HG02798 (cell line): ENCODE measurements at regions not wholly inside any gene's neighbourhood (a gene's known extent, or its start where the extent isn't known, plus 50 kb on each side); places are given as distances from the start of the nearest gene placed in this dataset.
"Not testable (repeated sequence)": the region's sequence is repeated elsewhere in the genome, so short reads cannot be mapped to it uniquely, and the experiment has no call there.

Experiments used
- ATAC-seq: cut with Tn5 transposase; IDR thresholded peaks from one replicate; pipeline ENCODE4 v1.9.1; 2021; ENCODE audit warnings: mild to moderate bottlenecking; ENCODE audit not compliant: unreplicated experiment, poor library complexity

GRCh38 chr4:73671348-73671747 lies 51.1 kb upstream of the RASSF6 start:
- not testable (repeated sequence) for ATAC-seq

- ATAC-seq: no peak
Measured at GRCh38 chr4:73673286-73673685, 53.0 kb upstream of the RASSF6 start.

DNA sequence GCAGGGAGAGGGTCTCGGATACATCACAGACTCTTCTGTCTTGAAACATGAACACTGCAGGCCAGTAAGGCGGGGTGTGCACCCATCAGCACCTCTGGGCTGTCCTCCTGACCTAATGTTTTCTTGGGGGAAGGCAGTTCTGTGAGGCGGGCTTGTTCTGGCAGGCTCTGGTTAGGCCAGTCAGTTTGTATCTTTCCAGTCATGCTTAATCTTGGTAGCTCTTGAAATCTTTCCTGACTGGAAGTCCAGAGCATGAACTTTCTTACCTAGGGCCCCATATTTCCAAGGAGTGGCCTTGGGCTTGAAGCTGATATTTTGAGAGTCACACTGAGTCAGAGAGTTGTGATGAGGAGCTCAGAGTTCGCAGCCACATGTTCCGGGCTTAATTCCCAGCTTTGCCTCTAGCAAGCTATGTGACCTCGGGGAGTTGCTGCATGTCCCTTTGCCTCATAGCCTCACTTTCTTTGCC lies 54.2 kb upstream of the RASSF6 start:
- ATAC-seq: no peak

DNA sequence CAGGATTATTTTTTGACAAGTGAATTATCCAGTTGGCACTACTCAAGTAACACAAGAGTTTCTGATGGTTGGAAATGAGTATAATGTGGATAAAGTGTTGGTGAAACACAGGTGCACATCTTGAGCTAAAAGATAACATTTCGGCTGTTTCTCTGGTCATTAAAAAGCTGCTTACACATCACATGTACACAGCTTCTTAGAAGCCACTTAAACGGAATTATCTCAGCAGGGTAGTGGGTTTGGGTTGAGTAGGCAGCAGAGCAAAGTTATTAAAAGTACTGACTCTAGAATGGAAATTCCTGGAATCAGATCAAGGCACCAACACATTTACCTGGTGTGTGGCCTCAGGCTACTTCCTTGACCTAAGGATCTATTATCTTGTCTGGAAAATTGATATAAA lies 55.4 kb upstream of the RASSF6 start:
- no peak for ATAC-seq

GRCh38 chr4:73676136-73676535 lies 55.9 kb upstream of the RASSF6 start:
- ATAC-seq: no peak

DNA sequence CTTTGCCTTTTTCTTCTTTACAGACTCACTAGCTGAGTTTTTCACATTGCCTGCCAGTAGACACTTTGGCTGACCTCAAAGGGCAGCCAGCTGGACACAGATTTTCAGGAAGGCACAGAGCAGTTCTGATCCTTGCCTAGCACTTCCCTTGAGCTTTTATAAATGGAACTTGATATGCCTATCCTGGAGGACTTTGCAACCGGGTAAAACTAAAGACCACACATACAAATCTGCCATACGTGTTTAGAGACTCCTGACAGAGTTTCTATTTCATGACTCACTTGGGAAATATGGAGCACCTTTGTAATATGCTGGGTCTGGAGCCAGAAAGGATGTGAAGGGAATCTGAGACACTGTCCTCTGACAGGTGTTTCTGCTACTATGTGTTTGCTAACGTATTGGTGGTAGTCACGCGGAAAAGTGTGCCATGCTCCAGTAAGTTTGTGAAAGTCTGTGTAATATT lies 56.7 kb upstream of the RASSF6 start:
- peak; percentile 68 for ATAC-seq

- ATAC-seq: no peak
Measured at GRCh38 chr4:73679836-73680235, 59.6 kb upstream of the RASSF6 start.

GRCh38 chr4:73681776-73682175 lies 58.6 kb upstream of the CXCL8 start:
- no peak for ATAC-seq

- ATAC-seq: no peak
Measured at GRCh38 chr4:73682508-73682907, 57.9 kb upstream of the CXCL8 start.

DNA sequence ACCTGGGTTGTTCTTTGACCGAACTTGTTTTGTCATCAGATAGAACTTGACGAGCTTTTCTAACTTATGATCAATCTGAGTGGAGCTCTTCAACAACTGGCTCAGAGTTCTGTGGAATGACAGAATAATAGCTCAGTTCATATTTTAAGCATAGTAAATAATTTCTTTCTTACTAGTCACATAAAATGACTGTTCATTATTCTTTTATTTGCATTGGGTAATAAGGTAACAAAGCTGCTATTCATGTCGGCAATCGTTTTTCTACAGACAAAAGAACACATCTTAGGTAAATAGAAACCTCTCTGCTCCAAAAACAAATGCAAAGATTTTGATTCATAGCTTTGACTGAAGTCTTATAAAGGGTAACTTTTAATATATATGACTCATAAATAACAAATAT lies 57.3 kb upstream of the CXCL8 start:
- ATAC-seq: no peak

GRCh38 chr4:73683456-73683855 lies 56.9 kb upstream of the CXCL8 start:
- no peak for ATAC-seq

DNA sequence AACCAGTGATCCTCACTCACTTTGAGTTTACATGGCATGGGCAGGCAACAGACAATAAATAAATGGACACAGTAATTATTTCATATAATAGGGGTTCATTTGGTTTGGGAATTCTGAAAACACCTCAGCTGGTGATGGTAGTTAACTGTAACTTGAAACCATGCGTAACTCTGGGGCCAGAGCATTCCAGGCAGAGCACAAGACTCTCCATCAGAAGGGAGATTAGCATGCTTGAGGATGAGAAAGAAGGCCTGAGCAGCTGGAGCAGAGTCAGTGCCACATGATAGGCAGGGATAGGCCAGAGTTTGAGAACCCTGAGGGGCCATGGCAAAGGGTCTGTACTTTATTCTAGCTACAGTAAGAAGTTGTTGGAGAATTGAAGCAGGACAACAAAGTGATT lies 56.3 kb upstream of the CXCL8 start:
- no peak for ATAC-seq

GRCh38 chr4:73685052-73685451 lies 55.3 kb upstream of the CXCL8 start:
- no peak for ATAC-seq

DNA sequence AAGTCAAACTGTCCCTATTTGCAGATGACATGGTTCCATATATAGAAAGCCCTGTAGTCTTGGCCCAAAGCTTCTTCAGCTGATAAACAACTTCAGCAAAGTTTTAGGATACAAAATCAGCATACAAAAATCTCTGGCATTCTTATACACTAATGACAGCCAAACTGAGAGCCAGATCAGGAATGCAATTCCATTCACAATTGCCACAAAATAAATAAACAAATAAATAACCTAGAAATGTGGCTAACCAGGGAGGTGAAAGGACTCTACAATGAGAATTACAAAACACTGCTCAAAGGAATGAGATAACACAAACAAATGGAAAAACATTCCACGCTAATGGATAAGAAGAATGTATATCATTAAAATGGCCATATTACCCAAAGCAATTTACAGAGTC lies 52.9 kb upstream of the CXCL8 start:
- no peak for ATAC-seq

GRCh38 chr4:73690051-73690738 lies 50.2 kb upstream of the CXCL8 start:
- ATAC-seq: no peak
